GM23338 (cell line): ENCODE measurements at regions not wholly inside any gene's neighbourhood (a gene's known extent, or its start where the extent isn't known, plus 50 kb on each side); places are given as distances from the start of the nearest gene placed in this dataset.

Source experiments
- EZH2phosphoT487 ChIP-seq: fragments of 200-600 bp; sonication (generic); IDR thresholded peaks from one replicate; pipeline ENCODE4 v1.8.1; 2018; ENCODE audit warnings: antibody characterized with exemption; ENCODE audit not compliant: unreplicated experiment
- POLR2AphosphoS5 ChIP-seq: IDR thresholded peaks from 2 replicates; pipeline ENCODE4 v1.6.1; 2016; ENCODE audit warnings: antibody characterized with exemption, low read depth
- STAT1 ChIP-seq: IDR thresholded peaks from one replicate; pipeline ENCODE4 v1.6.1; 2016; ENCODE audit warnings: antibody characterized with exemption; ENCODE audit not compliant: unreplicated experiment
- TF ChIP-seq, protein P1 (sequence below), 2 experiments: fragments of 200-600 bp in 1 of 2; sonication (generic) in 1 of 2; conservative IDR thresholded peaks; 2 replicates each; pipeline versions ENCODE4 v1.5.1 to v1.6.1; 2016 to 2017; ENCODE audit warnings: antibody characterized with exemption in 2 of 2, low read depth in 2 of 2, mild to moderate bottlenecking in 2 of 2, moderate library complexity in 1 of 2

DNA sequence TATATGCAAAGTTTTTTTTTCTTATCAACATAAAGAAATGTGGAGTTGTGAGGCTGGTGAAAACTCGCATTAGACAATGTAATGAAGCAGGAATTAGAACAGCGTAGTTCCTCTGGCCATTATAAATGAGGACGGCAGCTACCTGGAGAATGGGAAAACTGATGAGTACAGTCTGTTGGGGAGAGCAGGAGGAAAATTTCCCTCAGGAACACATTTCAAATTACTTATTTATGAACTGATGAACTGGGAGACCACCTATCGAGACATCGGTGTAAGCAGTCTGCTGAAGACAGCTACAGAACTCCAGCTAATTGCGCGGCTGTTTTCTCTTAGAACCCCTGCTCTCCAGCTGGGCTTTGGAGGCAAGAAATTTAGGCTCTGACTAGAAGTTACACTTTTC, 343.9 kb upstream of the CLINT1 start:
- TF ChIP-seq, protein P1, sequence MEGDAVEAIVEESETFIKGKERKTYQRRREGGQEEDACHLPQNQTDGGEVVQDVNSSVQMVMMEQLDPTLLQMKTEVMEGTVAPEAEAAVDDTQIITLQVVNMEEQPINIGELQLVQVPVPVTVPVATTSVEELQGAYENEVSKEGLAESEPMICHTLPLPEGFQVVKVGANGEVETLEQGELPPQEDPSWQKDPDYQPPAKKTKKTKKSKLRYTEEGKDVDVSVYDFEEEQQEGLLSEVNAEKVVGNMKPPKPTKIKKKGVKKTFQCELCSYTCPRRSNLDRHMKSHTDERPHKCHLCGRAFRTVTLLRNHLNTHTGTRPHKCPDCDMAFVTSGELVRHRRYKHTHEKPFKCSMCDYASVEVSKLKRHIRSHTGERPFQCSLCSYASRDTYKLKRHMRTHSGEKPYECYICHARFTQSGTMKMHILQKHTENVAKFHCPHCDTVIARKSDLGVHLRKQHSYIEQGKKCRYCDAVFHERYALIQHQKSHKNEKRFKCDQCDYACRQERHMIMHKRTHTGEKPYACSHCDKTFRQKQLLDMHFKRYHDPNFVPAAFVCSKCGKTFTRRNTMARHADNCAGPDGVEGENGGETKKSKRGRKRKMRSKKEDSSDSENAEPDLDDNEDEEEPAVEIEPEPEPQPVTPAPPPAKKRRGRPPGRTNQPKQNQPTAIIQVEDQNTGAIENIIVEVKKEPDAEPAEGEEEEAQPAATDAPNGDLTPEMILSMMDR (conservative IDR thresholded peaks at IDR 0.05; ENCODE audit: low read depth in 2 of 2), result no peak
- no peak for TF ChIP-seq POLR2AphosphoS5
- TF ChIP-seq EZH2phosphoT487, result no peak
- no peak for TF ChIP-seq STAT1
